ENCODE measurements at regions not wholly inside any gene's neighbourhood (a gene's known extent, or its start where the extent isn't known, plus 50 kb on each side); places are given as distances from the start of the nearest gene placed in this dataset.

- DNase-seq (ENCODE audit: low spot score): no peak
Observed at GRCh38 chr13:106433066-106433465, 102.4 kb downstream of the EFNB2 start.

- DNase-seq (ENCODE audit: low spot score): no peak
Observed at GRCh38 chr13:106432636-106433035, 102.8 kb downstream of the EFNB2 start.

- DNase-seq (ENCODE audit: low spot score): no peak
Observed at GRCh38 chr13:106426909-106427308, 108.6 kb downstream of the EFNB2 start.

- DNase-seq (ENCODE audit: low spot score): no peak
Observed at GRCh38 chr13:106425661-106426060, 109.8 kb downstream of the EFNB2 start.

- no peak for DNase-seq (ENCODE audit: low spot score)
Observed at GRCh38 chr13:106424805-106425204, 110.7 kb downstream of the EFNB2 start.

- DNase-seq (ENCODE audit: low spot score): no peak
Observed at GRCh38 chr13:106423530-106423929, 111.9 kb downstream of the EFNB2 start.

- DNase-seq (ENCODE audit: low spot score): peak; percentile 41
Observed at GRCh38 chr13:106418556-106418955, 116.9 kb downstream of the EFNB2 start.

GRCh38 chr13:106417467-106418110 lies 117.9 kb downstream of the EFNB2 start:
- no peak for DNase-seq (ENCODE audit: low spot score)

- no peak for DNase-seq (ENCODE audit: low spot score)
Observed at GRCh38 chr13:106416645-106417044, 118.8 kb downstream of the EFNB2 start.

- no peak for DNase-seq (ENCODE audit: low spot score)
Observed at GRCh38 chr13:106415971-106416370, 119.5 kb downstream of the EFNB2 start.

GRCh38 chr13:106415442-106415841 lies 120.0 kb downstream of the EFNB2 start:
- DNase-seq (ENCODE audit: low spot score): no peak

- no peak for DNase-seq (ENCODE audit: low spot score)
Observed at GRCh38 chr13:106407338-106407737, 128.1 kb downstream of the EFNB2 start.

- DNase-seq (ENCODE audit: low spot score): no peak
Observed at GRCh38 chr13:106405731-106406130, 129.7 kb downstream of the EFNB2 start.

GRCh38 chr13:106403280-106403679 lies 132.2 kb downstream of the EFNB2 start:
- DNase-seq (ENCODE audit: low spot score): no peak

GRCh38 chr13:106402866-106403265 lies 132.6 kb downstream of the EFNB2 start:
- DNase-seq (ENCODE audit: low spot score): no peak

- no peak for DNase-seq (ENCODE audit: low spot score)
Observed at GRCh38 chr13:106401081-106401480, 134.4 kb downstream of the EFNB2 start.

- DNase-seq (ENCODE audit: low spot score): no peak
Observed at GRCh38 chr13:106400289-106400688, 135.2 kb downstream of the EFNB2 start.

GRCh38 chr13:106398289-106398688 lies 137.2 kb downstream of the EFNB2 start:
- no peak for DNase-seq (ENCODE audit: low spot score)

GRCh38 chr13:106393776-106394175 lies 141.7 kb downstream of the EFNB2 start:
- no peak for DNase-seq (ENCODE audit: low spot score)

GRCh38 chr13:106391681-106392080 lies 143.8 kb downstream of the EFNB2 start:
- DNase-seq (ENCODE audit: low spot score): no peak

- DNase-seq (ENCODE audit: low spot score): no peak
Observed at GRCh38 chr13:106391271-106391670, 144.2 kb downstream of the EFNB2 start.

GRCh38 chr13:106390367-106390766 lies 145.1 kb downstream of the EFNB2 start:
- DNase-seq (ENCODE audit: low spot score): no peak

GRCh38 chr13:106385654-106386053 lies 149.8 kb downstream of the EFNB2 start:
- no peak for DNase-seq (ENCODE audit: low spot score)

- no peak for DNase-seq (ENCODE audit: low spot score)
Observed at GRCh38 chr13:106384516-106384915, 150.9 kb downstream of the EFNB2 start.

GRCh38 chr13:106383791-106384190 lies 151.7 kb downstream of the EFNB2 start:
- no peak for DNase-seq (ENCODE audit: low spot score)
